HG02610 (cell line): ENCODE measurements at regions not wholly inside any gene's neighbourhood (a gene's known extent, or its start where the extent isn't known, plus 50 kb on each side); places are given as distances from the start of the nearest gene placed in this dataset.
"Not testable (repeated sequence)": the region's sequence is repeated elsewhere in the genome, so short reads cannot be mapped to it uniquely, and the experiment has no call there.

Source experiments
- ATAC-seq: cut with Tn5 transposase; IDR thresholded peaks from one replicate; pipeline ENCODE4 v1.9.1; 2021; ENCODE audit warnings: mild to moderate bottlenecking, moderate library complexity; ENCODE audit not compliant: unreplicated experiment

DNA sequence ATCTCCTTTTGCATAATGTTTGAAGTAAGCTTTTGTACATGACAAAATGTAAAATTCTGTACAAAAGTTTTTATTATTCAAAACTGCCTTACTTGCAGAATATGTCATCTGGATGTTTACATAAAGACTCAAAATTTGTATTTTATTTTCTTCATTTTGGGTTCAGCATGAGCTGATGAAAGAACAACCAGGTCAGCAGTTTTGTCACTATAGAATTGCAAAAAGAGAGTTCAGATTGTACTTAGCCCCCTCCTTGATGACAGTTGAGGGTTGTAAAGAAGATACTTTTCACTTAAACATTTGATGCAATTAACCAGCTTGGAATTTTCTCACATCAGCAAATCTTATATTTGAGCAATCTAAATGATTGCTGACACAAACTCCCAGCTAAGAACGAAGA, 669.3 kb downstream of the PLA2G4A start:
- no peak for ATAC-seq

DNA sequence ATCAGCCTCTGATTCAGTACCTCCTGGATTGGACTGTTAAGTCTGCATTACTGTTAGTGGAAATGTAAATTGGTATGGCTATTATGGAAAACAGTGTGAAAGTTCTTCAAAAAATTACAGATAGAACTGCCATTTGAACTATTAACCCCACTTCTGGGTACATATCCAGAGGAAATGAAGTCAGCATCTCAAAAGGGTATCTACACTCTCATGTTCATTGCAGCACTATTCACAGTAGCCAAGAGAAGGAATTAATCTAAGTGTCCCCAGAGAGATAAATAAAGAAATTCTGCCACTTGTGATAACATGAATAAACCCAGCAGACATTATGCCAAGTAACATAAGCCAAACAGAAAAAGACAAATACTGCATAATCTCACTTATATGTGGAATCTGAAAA, 676.0 kb downstream of the PLA2G4A start:
- no peak for ATAC-seq

DNA sequence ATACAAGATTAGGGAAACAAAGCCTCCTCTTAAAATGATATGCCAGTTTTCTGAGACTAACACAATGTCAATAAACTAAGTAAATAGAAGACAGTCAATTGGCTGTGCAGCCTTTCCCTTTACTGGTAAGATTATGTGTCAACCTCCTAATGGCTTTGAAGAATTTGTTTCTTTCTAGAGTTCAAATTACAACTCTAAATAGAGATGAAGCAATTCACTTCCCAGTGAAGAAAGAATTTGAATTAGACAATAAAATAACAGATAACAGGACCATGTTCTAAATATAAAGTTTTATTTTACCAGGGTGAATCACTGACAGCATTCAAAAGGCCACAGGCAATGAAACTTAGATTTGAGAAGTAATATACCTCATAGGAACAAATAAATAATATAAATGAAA, 680.3 kb downstream of the PLA2G4A start:
- no peak for ATAC-seq

DNA sequence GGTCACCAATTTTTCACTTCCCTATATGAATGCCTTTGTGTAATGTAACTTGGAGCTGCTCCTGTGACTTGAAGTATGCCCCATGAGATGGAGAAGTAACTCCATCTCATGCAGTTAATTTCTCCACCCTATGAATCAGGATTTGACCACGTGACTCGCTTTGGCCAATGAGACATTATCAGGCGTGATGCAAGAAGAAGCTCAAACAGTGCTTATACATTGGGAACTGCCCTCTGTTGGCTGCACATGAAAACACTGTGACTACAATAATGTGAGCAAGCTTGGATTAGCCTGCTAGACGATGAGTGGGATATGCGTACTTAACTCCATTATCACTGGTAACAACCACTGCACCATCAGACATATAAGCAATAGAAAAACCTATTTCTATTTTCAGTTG, 684.4 kb downstream of the PLA2G4A start:
- ATAC-seq: no peak

DNA sequence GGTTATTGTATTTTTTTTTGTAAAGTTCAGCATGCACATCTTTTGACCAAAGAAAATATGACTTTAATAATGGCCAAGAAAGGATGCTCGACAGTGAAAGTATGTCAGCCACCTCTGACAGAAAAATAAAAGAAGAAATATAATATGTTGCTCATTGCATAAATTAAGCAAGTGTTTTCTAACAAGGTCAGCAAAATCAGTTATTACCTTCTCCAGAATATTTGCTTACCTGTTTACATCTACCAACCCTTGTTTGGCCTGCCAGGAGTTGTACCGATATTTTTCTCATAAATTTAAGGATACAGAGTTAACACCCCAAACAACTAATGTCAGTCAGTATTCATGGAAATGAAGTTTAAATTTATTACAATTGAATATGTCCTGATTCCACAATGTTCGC, 685.4 kb downstream of the PLA2G4A start:
- ATAC-seq: no peak

DNA sequence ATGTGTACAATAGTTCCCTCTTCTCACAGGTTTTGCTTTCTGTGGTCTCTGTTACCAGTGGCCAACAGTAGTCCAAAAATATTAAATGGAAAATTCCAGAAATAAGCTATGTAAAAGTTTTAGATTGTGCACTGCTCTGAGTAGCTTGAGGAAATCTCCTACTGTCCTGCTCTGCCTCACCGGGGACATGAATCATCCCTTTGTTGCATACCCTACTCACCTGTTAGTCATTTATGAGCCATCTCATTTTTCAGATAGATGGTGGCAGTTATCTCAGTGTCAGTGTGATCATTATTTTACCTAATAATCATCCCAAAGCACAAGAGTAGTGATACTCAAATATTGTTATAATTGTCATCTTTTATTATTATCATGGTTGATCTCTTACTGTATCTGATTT, 688.1 kb downstream of the PLA2G4A start:
- ATAC-seq: no peak

DNA sequence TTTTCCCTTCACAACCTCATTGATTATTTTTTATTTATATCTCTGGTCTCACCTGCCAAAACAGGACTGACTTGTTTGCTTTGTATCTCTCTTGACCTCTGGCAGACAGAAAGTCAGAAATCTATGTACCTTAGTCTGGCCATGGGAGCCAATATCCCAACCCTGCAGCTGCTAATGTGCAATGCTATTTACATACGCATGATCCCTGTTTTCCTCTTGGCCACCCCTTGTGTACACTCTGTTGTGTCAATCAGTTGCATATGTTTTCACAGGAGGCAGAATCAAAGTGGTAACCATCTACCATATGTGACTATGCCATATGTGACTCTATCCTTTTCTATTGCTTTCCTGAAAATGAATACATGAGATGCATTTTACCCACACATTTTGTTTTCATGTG, 688.8 kb downstream of the PLA2G4A start:
- ATAC-seq: no peak

DNA sequence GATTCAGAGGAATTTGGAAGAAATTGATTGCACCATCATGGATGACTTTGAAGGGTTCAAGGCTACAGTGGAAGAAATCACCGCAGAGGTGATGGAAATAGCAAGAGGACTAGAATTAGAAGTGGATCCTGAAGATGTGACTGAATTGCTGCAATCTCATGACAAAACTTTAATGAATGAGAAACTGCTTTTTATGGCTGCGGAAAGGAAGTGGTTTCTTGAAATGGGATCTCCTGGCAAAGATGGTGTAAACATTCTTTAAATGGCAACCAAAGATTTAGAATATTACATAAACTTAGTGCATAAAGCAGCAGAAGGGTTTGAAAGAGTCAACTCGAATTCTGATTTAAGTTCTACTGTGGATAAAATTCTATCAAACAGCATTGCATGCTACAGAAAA, 698.6 kb downstream of the PLA2G4A start:
- ATAC-seq: no peak

DNA sequence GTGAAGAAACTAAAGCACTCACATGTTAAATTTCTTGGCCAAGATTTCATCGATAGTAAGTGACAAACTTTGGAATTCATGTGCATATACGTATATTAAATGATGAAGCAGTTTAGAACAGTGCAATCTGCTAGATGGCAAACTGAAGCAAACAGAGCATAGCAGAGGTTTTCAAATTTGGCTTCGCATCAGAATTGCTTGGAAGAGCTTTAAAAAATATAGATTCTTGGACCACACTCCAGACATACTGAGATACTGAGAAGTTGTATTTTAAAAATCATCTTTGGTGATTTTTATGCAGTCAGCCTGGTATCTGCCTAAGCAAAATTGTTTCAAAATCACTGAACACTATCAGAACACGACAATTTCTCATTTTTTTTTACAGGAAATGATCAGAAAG, 709.2 kb downstream of the PLA2G4A start:
- no peak for ATAC-seq

DNA sequence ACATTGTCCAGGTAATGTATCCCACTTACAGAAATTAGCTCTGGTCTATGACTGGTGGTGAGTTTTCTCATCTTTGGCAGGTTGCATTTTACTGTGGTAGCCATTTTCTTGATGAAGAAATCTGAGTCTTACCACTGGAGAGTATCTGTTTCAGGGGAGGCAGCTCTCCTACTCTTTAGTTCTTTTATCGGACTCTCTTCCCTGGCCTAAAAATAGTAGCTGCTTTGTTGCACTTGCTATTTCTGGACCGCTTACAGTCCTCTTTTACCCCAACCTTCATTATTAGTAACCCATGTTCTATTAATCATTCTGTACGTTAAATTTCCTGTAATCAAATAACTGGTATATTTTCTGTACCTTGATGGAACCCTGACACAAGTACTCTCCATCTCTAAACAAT, 720.8 kb downstream of the PLA2G4A start:
- no peak for ATAC-seq

DNA sequence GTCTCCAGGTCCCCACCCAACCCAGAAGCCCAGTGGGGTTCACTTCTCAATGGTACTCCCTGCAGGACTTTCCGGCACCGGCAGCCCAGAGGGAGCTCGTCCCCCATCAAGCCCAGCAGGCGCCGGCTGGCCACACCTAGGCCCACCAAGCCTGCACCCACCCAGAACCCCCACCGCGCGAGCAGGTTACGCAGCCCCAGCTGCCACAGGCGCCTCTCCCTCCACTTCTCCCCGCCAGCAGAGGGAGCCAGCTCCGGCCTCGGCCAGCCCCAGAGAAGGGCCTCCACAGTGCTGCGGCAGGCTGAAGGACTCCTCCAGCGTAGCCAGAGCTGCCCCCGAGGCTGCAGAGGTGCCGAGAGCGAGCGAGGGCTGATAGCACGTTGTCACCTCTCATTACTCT, 722.3 kb downstream of the PLA2G4A start:
- no peak for ATAC-seq

DNA sequence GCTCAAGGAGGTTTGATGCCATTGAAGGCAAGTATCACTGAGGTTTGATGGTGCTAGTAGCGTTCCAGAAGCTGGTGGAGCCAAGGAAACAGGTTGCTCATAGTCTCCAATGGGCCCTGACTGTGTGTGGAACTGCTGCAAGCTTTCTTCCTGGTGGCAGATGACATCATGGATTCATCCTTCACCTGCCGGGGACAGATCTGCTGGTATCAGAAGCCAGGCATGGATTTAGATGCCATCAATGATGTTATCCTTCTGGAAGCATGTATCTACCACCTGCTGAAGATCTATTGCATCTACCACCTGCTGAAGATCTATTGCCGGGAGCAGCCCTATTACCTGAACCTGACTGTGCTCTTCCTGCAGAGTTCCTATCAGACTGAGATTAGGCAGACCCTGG, 734.4 kb downstream of the PLA2G4A start:
- no peak for ATAC-seq

DNA sequence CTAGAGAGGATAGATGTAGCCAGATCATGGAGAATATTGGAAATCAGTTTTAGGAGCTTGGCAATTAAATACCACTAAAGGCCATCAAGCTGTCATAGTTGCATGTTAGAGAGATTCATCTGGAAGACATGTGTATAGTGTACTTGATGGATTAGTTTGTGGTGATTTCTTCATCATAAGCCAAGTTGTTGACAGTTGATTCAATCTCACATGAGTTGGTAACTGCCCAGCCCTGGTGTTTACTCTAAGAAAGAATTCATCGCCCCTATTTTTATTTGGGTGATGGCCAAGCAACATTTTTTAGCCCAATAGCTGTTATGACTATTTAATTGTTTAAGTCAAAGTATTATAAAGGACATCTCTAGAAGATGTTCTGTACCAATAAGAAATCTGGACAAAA, 737.6 kb downstream of the PLA2G4A start:
- ATAC-seq: no peak

DNA sequence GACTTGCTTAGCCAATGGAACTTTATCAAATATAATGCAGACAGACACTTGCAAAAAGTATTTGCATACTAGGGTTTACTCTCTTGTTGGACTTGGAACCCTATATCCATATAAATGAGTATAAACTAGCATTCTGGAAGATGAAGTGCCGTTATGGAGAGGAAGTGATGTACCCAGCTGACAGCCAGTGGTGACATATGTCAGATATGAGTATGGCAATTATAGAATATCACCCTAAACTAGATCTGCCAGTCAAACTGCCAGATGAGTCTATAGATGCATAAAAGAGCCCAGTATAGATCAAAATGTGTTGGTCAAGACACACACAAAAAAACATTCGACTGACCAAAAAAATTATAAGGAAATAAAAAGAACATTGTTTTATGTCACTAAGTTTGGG, 739.3 kb downstream of the PLA2G4A start:
- no peak for ATAC-seq

DNA sequence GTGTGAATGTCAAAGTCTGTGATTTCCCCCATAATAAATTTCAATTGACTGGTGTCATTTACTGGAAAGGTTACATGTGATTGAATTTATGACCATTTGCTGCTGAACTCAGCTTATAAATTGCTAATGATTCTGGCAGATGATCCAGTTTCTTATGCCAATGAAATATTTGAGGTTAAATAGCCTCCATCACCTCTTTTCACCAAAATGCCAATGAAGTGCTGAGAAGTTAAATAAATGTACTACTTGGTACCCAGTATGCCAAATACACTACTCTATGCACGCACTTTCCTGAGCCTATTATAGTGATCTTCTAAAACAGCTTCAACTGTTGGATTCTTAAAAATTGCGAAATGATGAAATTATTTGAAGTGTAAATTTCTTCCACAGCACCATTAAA, 741.4 kb downstream of the PLA2G4A start:
- ATAC-seq: no peak

DNA sequence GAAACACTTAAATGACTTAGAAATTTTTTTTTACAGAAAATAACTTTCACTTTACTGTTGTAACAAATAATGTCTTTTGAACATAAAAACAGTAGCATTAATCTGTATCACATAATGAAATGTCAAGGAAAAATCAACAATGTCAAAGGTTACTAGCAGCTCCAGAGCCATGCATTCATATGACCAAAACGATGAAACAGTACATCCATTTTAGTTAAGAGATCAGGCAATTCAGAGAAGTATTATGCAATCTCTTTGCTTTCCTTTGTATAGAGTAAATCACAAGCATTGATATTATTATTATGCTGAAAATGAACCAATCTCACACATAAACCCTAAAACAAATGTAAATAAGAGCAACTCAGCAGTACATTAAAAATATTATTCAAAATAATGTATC, 748.9 kb downstream of the PLA2G4A start:
- no peak for ATAC-seq

DNA sequence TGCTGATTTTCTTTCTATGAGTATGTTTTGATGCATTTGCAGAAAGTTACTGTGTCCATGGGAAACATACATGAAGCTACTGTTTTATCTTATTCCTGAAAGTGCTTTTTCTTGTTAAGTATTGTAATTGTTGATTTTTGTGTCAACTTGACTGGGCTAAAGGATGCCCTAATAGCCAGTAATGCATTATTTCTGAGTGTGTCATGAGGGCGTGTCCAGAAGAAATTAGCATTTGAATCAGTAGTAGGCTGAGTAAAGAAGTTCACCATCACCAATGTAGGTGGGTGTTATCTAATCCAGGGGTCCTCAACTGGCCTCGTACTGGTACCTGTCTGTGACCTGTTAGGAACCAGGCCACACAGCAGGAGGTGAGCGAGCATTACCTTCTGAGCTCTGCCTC, 760.2 kb downstream of the PLA2G4A start:
- ATAC-seq: no peak

DNA sequence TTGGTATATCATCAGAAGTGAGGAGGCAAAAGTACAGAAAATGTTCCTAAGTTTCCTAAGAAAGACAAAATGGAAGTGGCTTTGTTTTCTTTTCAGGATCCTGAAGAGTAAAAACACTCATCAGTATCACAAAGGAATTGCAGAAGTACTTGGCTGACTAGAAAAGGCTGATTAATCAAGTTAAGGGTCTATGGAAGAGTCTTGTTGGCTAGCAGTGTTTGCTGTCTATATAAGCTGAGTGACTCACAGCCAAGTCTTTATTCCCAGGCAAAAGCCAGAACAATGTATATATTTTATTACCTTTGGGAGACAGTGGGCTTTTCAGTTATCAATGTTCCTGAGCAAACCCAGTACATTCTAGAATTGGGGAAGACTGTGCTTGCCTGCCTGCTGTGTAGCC, 777.0 kb downstream of the PLA2G4A start:
- no peak for ATAC-seq

DNA sequence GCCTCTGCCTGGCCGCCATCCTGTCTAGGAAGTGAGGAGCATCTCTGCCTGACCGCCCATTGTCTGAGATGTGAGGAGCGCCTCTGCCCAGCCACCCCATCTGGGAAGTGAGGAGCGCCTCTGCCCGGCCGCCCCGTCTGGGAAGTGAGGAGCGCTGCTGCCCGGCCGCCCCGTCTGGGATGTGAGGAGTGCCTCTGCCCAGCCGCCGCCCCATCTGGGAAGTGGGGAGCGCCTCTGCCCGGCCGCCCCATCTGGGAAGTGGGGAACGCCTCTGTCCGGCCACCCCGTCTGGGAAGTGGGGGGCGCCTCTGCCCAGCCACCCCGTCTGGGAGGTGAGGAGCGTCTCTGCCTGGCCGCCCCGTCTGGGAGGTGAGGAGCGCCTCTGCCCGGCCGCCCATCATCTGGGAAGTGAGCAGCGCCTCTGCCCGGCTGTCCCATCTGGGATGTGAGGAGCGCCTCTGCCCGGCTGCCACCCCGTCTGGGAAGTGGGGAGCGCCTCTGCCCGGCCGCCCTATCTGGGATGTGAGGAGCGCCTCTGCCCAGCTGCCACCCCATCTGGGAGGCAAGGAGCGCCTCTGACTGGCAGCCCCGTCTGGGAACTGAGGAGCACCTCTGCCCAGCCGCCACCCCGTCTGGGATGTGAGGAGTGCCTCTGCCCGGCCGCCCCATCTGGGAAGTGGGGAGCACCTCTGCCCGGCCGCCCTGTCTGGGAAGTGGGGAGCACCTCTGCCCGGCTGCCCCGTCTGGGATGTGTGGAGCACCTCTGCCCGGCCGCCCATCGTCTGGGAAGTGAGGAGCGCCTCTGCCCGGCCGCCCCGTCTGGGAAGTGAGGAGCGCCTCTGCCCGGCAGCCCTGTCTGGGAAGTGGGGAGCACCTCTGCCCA, 787.3 kb downstream of the PLA2G4A start:
- not testable (repeated sequence) for ATAC-seq

DNA sequence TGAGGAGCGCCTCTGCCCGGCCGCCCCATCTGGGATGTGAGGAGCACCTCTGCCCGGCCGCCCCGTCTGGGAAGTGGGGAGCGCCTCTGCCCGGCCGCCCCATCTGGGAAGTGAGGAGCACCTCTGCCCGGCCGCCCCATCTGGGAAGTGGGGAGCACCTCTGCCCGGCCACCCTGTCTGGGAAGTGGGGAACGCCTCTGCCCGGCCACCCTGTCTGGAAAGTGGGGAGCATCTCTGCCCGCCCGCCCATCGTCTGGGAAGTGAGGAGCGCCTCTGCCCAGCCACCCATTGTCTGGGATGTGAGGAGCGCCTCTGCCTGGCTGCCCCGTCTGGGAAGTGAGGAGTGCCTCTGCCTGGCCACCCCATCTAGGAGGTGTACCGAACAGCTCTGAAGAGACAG, 788.1 kb downstream of the PLA2G4A start:
- ATAC-seq: not testable (repeated sequence)

DNA sequence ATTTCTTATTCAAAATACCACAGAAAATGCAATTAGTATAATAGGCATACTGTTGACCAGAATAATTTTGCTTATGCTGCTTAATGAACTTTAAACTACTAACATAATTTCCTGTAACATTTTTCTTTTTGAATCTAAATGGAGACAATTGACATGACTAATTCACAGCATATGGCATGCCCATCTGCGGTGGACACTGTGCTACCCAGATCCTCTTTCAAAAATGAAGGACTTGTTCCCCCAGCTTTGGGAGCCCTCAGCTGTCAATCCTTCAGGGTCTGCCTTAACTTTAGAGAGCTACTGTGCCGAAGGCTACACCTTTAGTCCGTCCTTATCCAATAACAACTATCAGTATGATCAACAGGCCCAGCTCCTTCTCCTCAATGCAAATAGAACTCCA, 789.0 kb downstream of the PLA2G4A start:
- no peak for ATAC-seq

DNA sequence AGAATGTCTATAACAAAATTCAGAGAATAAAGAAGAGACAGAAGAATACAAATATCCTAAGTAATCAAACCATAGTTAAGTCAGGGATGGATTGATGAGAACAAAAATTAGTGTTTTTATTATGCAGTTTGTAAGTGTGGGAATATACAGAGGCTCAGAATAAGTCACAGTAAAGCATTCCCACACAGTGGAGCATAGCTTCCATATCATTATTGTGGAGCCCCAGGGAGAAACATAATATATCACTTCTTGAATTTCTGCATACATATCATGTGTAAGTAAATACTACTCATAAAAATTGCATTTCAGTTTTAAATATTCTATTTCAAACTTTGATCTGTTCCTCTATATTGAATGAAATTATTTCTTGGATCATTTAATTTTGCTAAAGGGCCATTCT, 790.4 kb downstream of the PLA2G4A start:
- ATAC-seq: no peak

DNA sequence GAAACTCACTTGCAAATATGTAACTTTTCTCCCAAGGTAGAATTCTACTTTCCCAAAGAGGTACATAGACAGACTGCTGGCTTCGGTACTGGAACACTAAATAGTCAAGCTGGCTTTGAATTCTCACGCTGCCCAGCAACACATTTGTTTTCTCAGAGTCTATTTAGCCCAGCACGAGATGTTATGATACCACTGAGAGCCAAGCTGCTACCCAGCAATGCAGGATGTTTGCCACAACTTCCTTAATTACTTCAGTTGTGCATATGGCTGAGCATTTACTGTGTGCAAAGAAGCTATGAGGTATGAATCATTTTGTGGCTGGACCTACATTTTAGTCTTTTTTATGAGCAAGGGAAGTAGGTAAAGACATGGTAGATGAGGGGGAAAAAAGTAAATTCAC, 793.2 kb downstream of the PLA2G4A start:
- peak; percentile 50 for ATAC-seq
